G401 (cell line): ENCODE measurements at regions not wholly inside any gene's neighbourhood (a gene's known extent, or its start where the extent isn't known, plus 50 kb on each side); places are given as distances from the start of the nearest gene placed in this dataset.

ENCODE experiments used
- DNase-seq: peaks from one replicate; pipeline ENCODE4 v3.0.0-alpha.2; 2015; ENCODE audit warnings: low spot score
- in situ Hi-C: cut with HindIII; loops from 2 replicates; pipeline ENCODE4 v1.10.0; 2016; ENCODE audit warnings: low sequenced_read_pairs, mixed read lengths

DNA sequence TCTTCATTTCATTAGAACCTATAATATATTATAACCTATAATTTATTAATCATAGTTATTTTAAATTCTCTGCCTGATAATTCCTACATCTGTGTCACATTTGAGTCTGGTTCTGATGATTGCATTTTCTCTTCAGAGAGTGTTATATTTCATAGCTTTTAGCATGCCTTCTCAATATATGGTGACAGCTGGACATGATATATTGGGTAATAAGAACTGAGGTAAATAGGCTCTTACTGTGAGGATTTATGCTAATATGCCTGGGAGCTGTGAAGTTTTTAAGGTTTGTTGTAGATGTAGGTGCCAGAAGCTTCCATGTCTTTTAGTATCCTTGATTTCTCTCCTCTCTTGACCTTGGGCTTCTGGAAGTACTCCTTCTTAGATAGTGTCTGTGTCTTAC is 325.9 kb upstream of the SEMA3D start:
- in situ Hi-C loops = no loop called here
- no peak for DNase-seq

DNA sequence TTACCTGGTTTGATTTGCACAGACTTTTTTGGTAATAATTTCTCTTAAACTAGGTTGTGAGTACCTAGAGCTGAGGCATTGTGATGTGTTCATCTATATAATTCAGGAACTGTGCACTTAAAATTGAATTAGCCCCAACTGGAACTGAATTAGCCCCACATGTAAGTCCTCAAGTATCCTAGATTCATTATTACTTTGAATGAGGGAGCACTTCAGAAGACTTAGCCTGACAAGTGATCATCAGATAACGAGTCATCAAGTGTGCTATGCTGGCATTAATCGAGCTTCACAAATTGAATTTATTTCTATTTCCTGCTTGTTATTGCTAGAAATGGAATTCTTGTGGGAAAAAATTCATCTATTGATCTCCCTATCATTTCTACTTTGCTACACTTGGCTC is 323.4 kb upstream of the SEMA3D start:
- in situ Hi-C loops = no loop called here
- no peak for DNase-seq

DNA sequence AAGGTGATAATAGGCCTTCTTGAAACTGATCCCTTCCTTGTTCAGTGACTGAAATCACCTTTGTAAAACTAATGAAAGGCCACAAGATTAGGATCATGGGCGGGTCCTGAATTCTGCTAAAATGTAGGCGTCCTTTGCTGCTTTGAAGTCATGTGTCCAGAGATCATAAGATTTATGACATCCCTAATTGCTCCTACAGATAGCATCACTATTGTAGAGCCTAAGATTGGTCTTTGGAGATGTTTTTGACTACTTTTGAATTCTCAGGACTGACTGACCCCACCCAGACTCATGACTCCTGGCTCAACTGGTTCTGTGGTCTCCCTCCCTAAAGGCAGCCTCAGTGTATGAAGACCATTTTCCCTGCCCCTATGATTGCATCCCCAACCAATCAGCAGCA is 322.6 kb upstream of the SEMA3D start:
- DNase-seq = no peak

DNA sequence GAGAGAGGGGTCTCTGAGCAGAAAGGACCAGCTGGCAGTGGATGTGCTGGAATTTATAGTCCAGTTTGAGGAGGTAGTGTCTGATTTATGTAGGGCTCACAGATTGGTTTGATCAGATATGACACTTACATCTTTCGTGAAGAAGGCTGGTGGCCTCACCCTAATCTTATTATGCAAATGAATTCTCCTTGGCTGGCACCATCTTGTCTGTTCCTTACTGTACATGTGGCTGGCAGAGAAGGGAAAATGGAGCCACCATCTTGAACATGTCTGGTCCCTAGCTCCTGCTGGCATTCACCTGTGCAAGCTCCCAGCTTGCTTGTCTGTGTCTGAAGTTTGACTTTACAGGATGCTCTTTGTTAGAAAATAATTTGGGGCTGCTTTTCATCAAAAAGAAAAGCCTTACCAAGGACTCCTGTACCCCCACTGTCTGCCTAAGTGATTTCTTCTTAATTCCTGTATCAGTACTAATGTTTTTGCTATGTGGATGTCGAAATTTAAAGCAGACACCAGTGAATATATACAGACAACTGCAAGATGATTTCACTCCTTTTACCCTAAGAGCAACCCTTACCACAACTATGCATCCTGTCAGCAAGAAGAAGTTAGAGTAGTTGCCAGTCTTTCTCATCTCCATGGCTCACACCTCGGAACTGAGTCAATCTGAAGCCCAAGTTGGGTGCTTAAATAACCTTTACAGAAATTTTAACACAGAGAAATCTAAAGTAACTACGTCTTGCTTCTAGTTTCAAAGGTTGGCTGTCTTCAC is 322.0 kb upstream of the SEMA3D start:
- DNase-seq = no peak
- in situ Hi-C loops = no loop called here

More for the DNA sequence above, 322.6 kb upstream of the SEMA3D start:
- in situ Hi-C loops = no loop called here

DNA sequence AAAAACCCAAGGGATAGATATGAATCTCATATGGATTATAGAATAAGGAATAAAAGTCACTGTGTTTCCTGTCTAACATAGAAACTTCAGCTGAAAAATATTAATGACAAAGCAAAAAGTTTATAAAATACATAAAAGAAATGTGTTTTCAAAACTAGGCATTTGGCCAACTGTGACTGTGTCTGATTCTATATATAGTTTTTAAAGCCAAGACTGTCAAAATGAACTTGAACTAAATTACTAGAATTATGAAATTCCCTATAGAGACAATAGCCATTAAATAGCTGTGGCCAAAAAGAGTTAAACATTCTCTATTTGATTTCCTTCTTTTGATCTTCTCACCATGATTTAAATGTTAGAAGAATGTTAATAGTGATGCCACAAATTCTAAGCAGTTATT is 311.2 kb upstream of the SEMA3D start:
- DNase-seq = no peak
- in situ Hi-C loops = no loop called here

DNA sequence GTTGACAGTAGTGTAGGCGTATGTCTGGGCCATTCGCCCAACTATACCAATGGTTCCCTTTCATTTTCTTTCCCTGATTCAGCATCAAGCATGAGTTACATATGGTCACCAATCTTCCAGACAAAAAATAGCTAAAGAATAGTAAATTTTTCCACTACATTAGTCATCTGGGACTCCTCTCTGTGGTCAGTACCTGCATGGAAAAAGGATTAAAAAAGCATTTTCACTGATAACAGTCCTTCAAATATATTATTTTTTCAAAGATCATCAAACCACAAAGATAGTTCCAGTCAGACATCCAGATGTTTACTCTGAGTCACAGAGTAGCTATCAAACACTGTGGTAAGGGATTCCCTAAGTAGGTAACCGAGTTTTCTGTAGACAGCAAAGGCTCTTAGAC is 302.6 kb upstream of the SEMA3D start:
- in situ Hi-C loops = no loop called here
- DNase-seq = no peak

DNA sequence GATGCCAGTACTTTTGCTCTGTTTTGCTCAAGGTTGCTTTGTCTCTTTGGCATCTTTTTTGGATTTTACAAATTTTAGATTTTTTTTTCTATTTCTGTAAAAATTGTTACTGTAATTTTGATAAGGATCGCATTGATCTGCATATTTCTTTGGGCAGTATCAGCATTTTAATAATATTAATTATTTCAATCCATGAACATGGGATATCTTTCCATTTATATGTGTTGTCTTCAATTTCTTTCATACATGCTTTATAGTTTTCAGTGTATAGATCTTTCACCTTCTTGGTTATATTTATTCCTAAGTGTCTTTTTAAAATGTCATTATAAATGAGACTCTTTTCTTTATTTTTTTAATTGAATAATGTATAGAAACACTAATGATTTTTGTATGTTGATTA is 301.6 kb upstream of the SEMA3D start:
- no peak for DNase-seq
- in situ Hi-C loops = no loop called here

DNA sequence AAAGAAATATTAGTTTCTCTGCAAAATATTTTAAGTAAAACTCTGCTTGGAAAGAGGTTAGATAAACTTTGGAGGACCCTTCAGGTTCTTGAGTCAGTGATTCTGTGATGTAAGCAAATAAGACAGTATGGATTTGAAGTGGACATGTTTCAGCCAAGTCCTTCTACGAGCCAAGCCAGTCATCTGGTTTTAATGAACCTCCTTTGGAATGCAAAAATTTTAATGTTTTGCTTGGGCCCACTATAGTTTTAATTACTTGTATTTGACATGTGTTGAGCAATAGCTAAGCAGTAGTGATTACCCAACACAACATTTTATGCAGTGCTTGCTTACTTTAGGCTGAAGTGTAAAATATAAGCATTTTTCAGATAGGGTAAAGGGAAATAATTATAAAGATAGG is 296.3 kb upstream of the SEMA3D start:
- in situ Hi-C loops = no loop called here
- DNase-seq = no peak

DNA sequence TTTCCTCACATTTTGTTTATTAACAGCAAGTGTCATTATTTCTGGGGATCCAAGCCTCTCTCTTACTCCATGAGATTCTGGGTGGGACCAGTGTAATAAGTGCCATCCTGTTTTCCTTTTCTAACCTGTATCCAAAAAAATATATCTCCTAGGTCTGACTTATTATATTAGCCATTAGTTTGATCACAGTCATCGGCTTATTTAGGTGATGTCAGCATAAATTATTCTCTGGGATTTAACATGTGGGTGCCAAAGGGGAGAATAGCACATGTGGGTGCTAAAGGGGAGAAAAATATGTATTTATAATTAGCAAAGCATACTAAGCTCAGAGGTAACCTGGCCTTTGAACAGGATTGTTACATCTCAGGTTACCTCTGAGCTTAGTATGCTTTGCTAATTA is 293.8 kb upstream of the SEMA3D start:
- in situ Hi-C loops = no loop called here
- DNase-seq = no peak

DNA sequence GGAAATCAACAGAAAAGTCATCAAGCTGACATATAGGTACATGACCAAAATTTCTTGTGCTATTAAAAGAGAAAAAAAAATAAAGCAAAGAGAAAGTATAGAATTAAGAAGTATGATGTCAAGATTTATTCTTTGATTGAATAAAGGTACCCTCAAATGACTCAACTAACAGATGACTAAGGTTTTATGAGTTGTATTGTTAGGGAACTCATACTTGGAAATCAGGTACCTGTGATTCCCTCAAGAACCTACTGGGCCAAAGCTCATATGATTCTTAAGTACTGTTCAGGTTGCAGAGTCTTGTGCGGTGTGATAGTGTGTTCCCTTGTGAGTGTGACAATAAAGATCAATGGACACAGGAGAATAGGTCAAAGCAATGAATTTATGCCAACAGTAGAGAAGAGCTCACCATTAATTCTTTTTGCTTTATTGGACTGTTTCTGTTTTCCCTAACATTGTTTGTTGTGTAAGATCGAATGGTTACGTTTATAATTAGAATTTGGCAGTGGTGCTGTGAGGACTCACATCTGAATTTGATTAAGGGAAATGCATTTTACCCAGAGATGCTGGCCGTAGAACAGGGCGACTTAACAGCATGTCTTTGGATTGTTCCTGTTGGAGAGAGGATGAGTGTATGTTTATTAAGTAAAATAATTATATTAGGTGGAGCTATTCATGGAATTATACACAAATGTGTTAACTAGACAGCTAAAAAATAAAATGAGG is 293.2 kb upstream of the SEMA3D start:
- DNase-seq = no peak
- in situ Hi-C loops = no loop called here

DNA sequence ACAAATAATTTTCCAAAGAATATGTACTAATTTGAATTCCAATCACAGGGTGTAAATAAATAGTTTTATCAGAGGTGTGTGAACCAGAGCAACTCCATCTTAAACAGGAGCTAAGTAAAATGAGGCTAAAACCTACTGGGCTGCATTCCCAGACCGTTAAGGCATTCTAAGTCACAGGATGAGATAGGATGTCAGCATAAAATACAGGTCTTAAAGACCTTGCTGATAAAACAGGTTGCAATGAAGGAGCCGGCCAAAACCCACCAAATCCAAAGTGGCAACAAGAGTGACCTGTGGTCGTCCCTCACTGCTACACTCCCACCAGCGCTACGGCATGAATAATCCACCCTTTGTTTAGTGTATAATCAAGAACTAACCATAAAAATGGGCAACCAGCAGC is 291.7 kb upstream of the SEMA3D start:
- no peak for DNase-seq
- in situ Hi-C loops = no loop called here

DNA sequence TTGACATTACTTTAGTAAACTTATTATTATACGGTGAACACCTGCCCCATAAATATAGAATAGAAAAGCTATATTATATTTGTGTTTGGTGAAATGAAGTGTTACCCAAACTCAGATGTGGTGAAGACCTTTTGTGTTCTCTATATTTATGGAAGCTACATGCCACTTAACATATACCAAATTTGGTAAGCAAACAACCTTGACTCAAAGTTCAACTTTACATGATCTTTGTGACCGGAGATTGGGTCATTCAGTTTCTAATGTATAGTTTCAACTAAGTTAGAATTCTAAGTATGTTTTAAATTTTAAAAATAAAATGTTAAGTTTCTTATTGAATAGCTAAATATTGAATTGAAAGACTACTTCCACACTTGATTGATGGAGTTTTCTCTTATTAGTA is 288.6 kb upstream of the SEMA3D start:
- in situ Hi-C loops = no loop called here
- DNase-seq = no peak

DNA sequence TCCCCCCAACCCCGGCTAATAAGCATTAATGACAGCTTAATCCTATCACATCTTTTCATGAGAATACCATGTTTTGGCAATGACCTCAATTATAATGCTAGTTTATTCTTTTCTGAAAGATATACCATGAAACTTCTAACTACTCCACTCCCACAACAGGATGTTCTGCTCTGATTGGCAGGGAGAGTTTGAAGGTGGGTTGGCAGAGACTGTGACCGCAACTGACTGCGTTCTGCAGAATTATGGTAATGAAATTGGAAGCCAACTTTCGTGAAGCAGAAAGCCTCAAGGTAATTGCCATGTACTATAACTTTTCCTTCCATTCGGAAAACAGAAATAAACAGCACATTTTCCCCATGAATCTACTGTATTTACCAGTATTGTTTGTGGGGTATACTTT is 288.2 kb upstream of the SEMA3D start:
- no peak for DNase-seq
- in situ Hi-C loops = no loop called here

DNA sequence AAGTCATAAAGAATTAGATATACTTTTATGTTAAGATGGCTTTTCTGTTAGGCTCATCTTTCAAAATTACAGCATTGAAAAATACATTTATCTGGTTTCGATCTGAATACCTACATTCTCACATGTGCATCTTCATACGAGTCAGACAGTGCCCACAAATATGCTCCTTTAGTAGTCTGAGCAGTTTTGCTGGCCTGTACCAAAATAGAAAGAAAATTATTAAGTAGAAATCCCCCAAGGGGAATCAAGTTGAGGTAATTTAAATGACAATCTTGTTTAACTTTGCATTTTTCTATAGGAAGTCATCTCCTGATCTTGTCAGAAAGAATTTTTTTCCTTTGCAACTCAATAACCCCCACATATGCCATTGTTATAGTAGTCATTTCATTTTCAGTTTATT is 287.4 kb upstream of the SEMA3D start:
- no peak for DNase-seq
- in situ Hi-C loops = no loop called here

DNA sequence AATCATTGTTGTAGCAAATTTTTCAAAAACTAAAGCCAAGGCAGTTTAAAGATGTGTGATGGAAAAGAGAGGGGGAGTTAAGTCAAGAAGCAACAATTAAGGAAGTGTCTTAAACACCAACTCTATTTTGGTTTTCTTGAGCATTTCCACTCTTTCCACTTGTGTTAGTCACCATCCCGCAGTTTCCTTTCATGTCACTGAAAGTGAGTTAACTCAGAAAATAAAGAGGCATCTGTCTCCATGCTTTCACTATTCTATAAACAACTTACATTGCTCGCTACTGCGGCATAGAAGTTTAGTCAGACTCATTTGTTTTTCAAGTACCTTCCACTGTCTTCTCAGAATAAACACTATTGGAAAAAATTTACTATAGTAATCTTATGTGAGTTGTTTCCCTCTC is 284.9 kb upstream of the SEMA3D start:
- in situ Hi-C loops = no loop called here
- DNase-seq = no peak

DNA sequence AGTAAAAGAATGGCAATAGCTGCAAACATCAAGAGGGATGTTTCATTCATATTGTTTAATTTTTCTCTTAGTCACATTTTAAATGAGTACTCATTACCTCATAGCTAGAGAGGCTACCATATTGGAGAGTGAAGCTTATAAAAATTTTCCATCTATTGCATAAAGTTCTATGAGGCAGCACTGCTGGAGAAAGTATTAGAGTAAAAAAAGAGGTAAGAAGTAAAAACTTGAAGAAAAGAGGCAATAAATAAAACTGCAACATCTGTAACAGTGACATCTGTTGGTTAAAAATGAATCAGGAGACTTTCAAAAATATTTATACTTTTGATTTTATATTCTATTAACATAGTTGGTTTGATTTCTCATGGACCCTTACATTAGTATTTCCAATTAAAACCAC is 284.5 kb upstream of the SEMA3D start:
- no peak for DNase-seq
- in situ Hi-C loops = no loop called here

DNA sequence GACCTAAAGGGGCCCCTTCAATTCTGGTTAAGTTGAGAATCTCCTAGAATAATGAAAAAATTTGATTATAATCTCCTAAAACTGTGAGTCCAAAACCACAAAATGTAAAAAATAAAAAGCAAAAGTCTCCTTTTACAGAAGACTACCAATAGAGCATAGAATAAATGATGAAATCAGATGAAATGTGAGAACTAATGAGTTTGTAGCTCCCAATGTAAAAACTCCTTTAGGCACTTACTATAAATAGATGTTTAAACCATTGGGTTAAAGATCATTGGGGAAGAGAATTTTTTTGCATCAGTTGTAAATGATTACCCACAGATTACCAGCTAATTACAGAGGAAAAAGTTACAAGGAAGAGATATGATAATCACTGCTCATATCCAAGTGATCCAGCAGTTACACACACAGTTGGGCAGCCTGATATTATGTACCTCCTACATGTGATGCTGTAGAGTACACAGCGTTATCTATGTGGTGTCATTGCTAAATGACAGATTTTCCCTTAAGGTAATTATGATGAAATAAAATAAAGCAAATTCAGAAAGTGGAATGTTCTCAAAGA is 282.7 kb upstream of the SEMA3D start:
- no peak for DNase-seq
- in situ Hi-C loops = no loop called here

DNA sequence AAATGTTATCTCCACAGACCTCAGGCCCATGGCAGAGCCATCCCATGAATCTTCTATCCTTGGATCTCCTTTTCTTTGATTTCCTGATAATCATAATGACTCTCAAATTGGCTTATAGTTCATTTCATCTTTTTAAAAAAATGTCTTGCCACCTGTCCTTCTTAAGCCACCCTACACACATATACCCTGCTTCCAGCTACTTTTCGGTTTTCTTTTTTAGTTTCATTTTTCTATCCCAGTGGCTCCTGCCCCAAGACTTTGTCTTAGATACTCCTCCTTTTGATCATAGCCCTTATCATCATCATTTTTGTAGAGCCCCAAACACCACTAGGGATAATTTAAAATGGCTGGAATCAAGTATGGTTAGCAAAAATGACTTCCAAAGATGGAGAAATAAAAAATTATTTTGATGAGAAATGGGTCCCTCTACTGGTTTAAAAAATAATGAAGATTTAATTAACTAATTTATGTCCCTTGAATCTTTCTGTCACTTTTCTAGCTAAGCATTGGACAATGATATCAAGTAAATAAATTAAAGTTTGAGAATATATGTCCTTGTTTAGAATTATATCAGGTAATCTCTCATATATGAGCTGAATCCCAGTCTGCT is 277.3 kb upstream of the SEMA3D start:
- no peak for DNase-seq
- in situ Hi-C loops = no loop called here

DNA sequence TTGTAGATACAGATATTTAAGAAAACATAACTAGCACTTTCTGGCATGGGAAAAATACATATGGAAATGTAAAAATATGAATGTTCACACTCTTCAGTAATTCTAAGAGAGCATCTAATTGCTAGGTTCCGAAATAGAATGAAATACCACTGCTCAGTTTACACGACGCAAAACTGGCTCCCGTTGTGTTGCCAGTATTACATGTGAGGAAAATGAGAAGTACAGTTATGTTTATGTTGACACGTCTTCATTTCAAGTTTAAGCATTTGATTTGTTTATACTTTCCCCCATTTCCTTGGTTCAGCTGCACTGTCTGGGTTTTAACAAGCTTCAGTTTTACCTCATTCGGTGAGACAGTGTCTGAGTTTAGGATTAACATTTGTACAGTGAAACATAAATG is 275.8 kb upstream of the SEMA3D start:
- no peak for DNase-seq
- in situ Hi-C loops = no loop called here

DNA sequence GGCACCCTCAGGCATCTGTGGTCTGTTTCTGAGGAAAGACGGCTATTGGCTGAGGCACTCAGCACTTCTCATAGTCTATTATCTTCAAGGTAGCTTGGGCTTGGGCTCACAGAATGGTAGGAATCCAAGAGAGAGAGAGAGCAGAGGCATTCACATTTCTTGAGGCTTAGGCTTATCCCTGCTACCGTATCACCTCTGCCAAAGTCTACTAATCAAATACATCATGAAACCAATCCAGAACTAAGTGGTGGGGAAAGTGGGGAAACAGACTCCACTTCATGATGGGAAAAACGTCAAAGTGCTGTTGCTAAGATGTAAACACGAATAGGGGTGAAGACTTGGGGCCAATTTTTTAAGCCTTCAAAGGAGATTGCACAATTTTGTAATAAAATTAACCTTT is 271.1 kb upstream of the SEMA3D start:
- in situ Hi-C loops = no loop called here
- DNase-seq = no peak
